Esophagus squamous epithelium (tissue), 5 donors: ENCODE measurements at regions not wholly inside any gene's neighbourhood (a gene's known extent, or its start where the extent isn't known, plus 50 kb on each side); places are given as distances from the start of the nearest gene placed in this dataset.

ENCODE experiments used
- DNase-seq: peaks from one replicate; lab custom pipeline; 2025; lab: John Stamatoyannopoulos, UW
- H3K27ac ChIP-seq, 4 donors: fragments of 200-600 bp; sonication (generic); one replicate each; pipeline ENCODE4 v1.5.1; 2016 to 2019; ENCODE audit warnings: mild to moderate bottlenecking in 1 of 4
- H3K27me3 ChIP-seq, 4 donors: fragments of 200-600 bp; sonication (generic); 1 replicate in 3 of 4; 2 replicates in 1 of 4; pipeline versions ENCODE4 v1.5.1 to v1.6.0; 2017 to 2021; ENCODE audit warnings: antibody characterized with exemption in 1 of 4
- H3K36me3 ChIP-seq, 3 donors: fragments of 200-600 bp; sonication (generic); one replicate each; pipeline ENCODE4 v1.5.1; 2016 to 2019
- H3K4me1 ChIP-seq, 3 donors: fragments of 200-600 bp; sonication (generic); one replicate each; pipeline ENCODE4 v1.5.1; 2017 to 2019
- H3K4me3 ChIP-seq, 4 donors: fragments of 200-600 bp; sonication (generic); 1 replicate in 3 of 4; 2 replicates in 1 of 4; pipeline ENCODE4 v1.5.1; 2016 to 2019; ENCODE audit warnings: mild to moderate bottlenecking in 2 of 4, moderate library complexity in 1 of 4
- H3K9me3 ChIP-seq, 3 donors: fragments of 200-600 bp; sonication (generic); one replicate each; pipeline ENCODE4 v1.5.1; 2016 to 2019
- POLR2A ChIP-seq, 4 donors: fragments of 450-650 bp; IDR thresholded peaks; one replicate each; pipeline ENCODE4 v1.6.1; 2017; ENCODE audit warnings: antibody characterized with exemption in 4 of 4, mild to moderate bottlenecking in 4 of 4, moderate library complexity in 3 of 4
- WGBS, 2 donors: methylation state at CpG; one replicate each; pipeline ENCODE4 v1.1.5; 2018; 5-methylcytosine and 5-hydroxymethylcytosine counted together
- intact Hi-C: fragments of 100-400 bp; cut with DNase I; formaldehyde crosslinking; loops from one replicate; pipeline ENCODE4 v1.15.0; 2022
- TF ChIP-seq, protein P1 (sequence below), 6 experiments: fragments of 450-650 bp in 4 of 6; fragments of 200-600 bp in 2 of 6; sonication (generic) in 2 of 6; IDR thresholded peaks; one replicate each; pipeline ENCODE4 v1.5.1; 2016 to 2019; ENCODE audit warnings: antibody characterized with exemption in 6 of 6, mild to moderate bottlenecking in 4 of 6, moderate library complexity in 4 of 6
- donor health status: DM: yes; HTN: yes; CAD: no.

- intact Hi-C loops: no loop called here
- TF ChIP-seq POLR2A (IDR thresholded peaks at IDR 0.05): no peak
- TF ChIP-seq, protein P1, sequence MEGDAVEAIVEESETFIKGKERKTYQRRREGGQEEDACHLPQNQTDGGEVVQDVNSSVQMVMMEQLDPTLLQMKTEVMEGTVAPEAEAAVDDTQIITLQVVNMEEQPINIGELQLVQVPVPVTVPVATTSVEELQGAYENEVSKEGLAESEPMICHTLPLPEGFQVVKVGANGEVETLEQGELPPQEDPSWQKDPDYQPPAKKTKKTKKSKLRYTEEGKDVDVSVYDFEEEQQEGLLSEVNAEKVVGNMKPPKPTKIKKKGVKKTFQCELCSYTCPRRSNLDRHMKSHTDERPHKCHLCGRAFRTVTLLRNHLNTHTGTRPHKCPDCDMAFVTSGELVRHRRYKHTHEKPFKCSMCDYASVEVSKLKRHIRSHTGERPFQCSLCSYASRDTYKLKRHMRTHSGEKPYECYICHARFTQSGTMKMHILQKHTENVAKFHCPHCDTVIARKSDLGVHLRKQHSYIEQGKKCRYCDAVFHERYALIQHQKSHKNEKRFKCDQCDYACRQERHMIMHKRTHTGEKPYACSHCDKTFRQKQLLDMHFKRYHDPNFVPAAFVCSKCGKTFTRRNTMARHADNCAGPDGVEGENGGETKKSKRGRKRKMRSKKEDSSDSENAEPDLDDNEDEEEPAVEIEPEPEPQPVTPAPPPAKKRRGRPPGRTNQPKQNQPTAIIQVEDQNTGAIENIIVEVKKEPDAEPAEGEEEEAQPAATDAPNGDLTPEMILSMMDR (IDR thresholded peaks at IDR 0.05): no peak
- Histone ChIP-seq H3K4me3 (no peak overlapping the region), H3K9me3 (no peaks in the 10 kb centered on the region), H3K27ac (no peak overlapping the region), H3K27me3 (peaks cover 0 to 24% (median 0%) of the 10 kb centered on the region in 4 donors), H3K36me3 (no peaks in the 10 kb centered on the region), H3K4me1 (peaks cover 0 to 15% (median 0%) of the 10 kb centered on the region in 3 donors)
- DNase-seq: no peak
- 56 to 64% methylated on average over 4 of the region's 4 CpGs for WGBS, 2 donors
Measured at GRCh38 chr13:52903320-52903719, 54.9 kb upstream of the PCDH8 start.

DNA sequence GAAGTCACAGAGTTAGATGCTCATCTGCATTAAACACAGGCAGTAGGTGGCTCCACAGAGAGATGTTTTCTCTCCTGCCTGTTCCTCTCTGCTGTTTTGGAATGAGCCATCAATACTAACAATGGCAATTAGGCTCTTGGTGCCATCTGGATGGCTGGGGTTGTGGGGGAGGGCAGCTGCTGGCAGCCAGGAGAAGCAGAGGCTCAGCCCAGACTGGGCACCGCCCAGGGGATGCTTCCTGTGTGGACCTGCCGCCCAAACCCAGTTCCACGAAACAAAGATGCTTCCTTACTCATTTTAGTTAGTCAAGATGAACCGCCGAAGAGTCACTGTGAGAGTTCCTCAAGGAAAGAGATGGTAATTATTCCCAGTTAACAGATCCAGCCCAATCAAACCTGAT is 50.8 kb upstream of the PCDH8 start:
- DNase-seq: no peak
- WGBS, 2 donors: 37 to 46% methylated on average over 5 of the region's 5 CpGs
- Histone ChIP-seq H3K27ac (no peak overlapping the region), H3K27me3 (no peaks in the 10 kb centered on the region), H3K4me1 (peaks cover 0 to 7% (median 0%) of the 10 kb centered on the region in 3 donors), H3K36me3 (no peaks in the 10 kb centered on the region), H3K4me3 (no peak overlapping the region), H3K9me3 (no peaks in the 10 kb centered on the region)
- no peak for TF ChIP-seq POLR2A (IDR thresholded peaks at IDR 0.05)
- TF ChIP-seq, protein P1 (IDR thresholded peaks at IDR 0.05): no peak
- intact Hi-C loops: no loop called here
